Left kidney (tissue), 1 donor: ENCODE measurements at regions not wholly inside any gene's neighbourhood (a gene's known extent, or its start where the extent isn't known, plus 50 kb on each side); places are given as distances from the start of the nearest gene placed in this dataset.
"Not testable (repeated sequence)": the region's sequence is repeated elsewhere in the genome, so short reads cannot be mapped to it uniquely, and the experiment has no call there.

Source experiments
- DNase-seq: peaks from one replicate; pipeline ENCODE4 v3.0.0-alpha.2; 2013

DNA sequence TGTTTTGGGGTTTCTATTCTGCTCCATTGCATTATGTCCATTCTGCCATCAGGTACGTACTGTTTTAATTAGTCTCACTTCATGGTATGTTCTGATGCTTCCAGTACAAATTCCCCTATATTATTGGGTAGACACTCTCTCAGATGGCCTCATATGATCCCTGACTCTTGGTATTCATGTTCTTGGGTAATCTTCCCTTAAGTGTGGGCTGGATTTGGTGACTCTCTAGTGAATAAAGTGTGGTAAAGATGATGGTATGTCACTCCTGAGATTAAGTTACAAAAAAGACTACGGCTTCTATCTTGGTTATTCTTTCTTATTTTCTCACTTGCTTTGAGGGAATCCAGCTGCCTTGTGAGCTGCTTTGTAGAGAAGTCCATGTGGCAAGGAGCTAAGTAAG, 89.6 kb upstream of the TBC1D5 start:
- no peak for DNase-seq

DNA sequence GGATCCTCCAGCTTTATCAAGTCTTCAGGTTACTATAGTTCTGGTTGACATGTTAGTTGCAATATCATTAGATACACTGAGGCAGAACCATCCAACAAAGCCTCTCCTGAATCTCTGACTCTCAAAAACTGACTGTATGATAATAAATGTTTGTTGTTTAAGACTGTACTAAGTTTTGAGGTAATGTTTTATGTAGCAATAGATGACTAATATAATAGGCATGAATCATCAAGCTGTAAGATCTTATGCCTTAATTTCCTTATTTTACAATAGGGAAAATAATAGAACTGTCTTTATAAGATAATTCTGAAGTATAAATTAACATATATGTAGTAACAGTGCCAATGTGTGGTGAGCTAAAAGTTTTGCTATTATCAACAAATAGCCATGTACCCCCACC, 88.9 kb upstream of the TBC1D5 start:
- no peak for DNase-seq

DNA sequence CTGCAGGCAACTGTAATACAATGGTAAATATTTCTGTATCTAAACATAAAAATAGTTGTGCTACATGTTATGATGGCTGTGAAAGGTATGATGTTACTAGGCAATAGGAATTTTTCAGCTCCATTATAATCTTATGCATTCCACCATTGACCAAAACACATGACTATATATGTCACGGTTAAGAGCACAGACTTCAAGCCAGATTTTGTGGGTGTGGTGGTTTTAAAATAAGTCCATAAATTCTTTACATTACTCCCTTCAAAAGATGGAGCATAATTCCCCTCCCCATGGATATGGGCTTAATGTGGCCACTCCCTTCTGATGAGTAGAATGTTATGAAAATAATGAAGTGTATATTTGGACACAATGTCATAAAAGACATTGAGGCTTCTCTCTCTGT, 88.4 kb upstream of the TBC1D5 start:
- no peak for DNase-seq

DNA sequence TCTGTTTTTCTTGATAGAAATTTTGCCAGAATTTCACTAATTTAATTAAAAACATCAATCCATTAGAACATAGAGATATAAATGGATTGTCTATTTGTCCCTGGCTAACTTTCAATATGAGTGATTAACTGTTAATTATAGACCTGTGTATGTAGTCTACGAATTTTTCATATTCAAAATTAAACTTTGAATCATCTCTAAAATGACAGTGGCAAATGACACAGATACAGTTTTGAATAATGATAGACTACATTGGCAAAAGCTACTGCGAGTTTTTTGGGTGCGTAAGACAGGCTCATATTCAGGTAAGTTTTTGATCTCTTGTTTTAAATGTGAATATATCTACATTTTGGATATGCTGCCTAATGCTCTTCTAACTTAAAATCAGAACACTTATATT, 86.0 kb upstream of the TBC1D5 start:
- DNase-seq: no peak

DNA sequence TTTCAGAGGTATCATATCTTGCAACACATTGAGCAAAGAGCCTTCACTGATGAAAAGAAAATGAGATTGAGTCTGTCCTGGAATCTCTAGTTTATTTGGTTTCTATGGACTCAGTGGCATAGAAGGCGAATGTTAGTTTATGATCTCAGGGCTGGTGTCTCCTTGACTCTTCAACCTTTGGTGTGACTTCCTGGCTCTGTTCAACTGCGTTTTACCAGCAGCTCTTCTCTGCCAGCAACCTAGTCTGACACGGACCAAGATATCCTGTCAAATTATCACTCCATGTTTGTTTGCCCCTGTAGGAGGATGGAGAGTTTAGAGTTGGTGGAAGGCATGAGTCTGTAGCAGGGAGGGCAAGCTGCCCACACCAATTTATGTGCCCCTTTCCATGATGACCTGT, 82.9 kb upstream of the TBC1D5 start:
- DNase-seq: no peak

DNA sequence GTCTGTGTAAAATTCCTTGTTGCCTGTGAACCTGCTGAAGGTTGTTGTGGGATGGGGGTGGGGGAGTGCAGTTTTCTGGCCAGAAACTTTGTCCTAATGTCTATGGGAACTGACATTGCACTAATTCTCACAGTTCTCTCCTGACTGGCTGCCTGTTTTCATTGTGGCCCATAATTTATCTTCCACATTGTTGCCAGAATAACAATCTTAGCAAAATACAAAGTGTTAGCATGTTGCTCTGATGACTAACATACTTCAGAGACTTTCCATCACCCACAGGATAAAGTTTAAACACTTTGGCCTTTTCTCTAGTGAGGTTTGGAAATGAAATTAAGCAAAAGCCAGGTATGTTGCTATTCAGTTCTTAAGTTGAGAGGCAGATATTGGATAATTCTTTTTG, 81.4 kb upstream of the TBC1D5 start:
- no peak for DNase-seq

DNA sequence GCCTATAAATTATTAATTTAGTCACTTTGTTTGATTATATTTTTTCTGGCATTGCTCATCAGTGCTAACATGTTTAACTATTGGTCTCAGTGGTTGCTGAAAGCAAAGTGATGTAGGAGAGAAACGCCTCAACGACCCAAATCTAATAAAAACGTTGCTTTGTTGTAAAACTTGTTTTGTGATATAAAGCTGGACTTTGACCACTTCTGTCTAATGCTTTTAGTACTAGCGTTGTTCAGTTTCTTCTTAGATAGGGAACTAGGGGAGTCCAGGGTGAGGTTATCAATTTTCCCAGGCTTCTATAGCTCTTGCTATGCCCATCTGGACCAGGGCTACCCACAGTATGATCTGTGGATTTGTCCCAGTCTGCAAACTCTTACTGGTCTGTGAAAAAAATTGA, 80.6 kb upstream of the TBC1D5 start:
- DNase-seq: no peak

DNA sequence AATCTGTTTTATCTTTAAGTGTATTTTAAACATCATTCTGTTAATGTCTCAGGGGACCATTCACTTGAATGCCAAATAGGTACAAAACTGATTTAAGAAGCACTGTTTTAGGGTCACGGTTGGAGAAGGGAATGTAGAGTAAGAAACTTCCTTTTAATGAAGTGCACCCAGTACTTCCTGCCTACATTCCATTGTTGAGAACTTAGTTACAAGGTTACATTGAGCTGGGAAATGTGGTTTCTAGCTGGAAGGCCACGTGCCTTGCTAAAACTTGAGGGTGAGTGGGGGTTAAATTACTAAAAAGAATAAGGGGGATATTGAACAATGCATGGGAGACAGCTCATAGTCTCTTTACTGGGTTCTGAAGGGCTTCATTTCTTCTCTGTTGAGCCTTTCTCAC, 78.3 kb upstream of the TBC1D5 start:
- no peak for DNase-seq

DNA sequence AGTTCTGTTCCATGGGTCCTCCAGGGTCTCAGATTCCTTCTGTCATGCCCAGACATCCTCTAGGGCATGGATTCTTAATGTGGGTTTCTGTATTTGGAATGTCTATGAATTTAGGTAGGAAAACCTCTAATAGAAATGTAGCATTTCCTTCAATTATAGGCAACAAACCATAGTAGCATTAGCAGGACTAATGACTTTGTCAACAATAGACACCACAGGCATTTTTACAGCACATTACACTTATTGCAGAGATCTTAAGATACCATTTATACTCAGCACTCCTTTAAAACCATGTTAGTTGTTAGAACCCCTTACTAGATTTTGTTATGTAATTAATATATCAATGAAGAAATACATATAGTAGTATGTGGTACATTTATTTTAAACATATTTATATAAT, 77.8 kb upstream of the TBC1D5 start:
- DNase-seq: no peak

DNA sequence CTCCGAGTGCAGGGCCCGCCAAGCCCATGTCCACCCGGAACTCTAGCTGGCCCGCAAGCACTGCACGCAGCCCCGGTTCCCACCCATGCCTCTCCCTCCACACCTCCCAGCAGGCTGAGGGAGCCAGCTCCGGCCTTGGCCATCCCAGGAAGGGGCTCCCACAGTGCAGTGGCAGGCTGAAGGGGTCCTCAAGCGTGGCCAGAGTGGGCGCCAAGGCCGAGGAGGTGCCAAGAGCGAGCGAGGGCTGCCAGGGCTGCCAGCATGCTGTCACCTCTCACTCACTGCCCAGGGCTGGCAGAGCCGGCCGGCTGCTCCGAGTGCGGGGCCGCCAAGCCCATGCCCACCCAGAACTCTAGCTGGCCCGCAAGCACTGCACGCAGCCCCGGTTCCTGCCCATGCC, 75.5 kb upstream of the TBC1D5 start:
- not testable (repeated sequence) for DNase-seq

DNA sequence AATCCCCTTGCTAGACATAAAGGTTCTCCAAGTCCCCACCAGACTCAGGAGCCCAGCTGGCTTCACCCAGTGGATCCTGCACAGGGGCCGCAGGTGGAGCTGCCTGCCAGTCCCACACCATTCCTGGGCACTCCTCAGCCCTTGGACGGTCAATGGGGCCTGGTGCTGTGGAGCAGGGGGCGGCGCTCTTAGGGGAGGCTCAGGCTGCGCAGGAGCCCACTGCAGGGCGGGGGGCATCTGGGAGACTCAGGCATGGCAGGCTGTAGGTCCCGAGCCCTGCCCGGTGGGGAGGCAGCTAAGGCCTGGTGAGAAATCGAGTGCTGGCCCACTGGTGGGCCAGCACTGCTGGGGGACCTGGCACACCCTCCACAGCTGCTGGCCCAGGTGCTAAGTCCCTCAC, 75.1 kb upstream of the TBC1D5 start:
- DNase-seq: no peak

DNA sequence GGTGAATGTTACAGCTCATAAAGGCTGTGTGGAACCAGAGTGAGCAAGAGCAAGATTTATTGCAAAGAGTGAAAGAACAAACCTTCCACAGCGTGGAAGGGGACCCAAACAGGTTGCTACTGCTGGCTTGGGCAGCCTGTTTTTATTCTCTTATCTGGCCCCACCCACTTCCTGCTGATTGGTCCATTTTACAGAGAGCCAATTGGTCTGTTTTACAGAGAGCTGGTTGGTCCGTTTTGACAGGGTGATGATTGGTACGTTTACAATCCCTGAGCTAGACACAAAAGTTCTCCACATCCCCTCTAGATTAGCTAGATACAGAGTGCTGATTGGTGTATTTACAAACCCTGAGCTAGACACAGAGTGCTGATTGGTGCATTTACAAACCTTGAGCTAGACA, 74.4 kb upstream of the TBC1D5 start:
- DNase-seq: not testable (repeated sequence)

DNA sequence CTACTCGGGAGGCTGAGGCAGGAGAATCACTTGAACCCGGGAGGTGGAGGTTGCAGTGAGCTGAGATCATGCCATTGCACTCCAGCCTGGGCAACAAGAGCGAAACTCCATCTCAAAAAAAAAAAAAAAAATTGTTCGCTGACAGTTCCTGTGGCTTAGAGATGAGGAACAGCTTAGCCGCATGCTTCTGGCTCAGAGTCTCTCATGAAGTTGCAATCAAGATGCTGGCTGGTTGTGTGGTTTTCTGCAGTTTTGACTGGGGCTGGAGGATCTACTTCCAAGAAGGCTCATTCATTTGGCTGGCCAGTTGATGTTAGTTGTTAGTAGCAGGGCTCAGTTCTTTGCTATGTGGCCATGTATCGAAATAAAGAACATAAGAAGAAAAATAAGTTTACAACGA, 69.9 kb upstream of the TBC1D5 start:
- DNase-seq: not testable (repeated sequence)

DNA sequence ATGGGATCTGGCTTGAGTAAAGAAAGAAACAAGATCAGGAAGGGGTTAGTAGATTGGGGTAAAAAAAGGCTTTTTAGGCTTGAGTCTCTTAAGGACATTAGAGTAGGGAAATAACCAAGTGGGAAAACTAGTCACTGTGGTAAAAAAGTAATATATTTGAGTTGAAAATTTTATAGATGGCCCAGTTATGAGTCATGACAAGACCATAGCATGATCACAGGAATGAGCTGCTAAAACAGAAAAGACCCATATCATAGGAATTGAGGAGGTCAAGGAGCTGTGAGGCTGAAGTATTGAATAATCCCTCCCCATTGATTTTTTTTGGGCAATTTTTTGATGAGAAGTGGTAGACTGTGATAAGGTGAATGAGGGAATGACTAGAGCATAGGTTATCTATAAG, 69.2 kb upstream of the TBC1D5 start:
- DNase-seq: no peak

DNA sequence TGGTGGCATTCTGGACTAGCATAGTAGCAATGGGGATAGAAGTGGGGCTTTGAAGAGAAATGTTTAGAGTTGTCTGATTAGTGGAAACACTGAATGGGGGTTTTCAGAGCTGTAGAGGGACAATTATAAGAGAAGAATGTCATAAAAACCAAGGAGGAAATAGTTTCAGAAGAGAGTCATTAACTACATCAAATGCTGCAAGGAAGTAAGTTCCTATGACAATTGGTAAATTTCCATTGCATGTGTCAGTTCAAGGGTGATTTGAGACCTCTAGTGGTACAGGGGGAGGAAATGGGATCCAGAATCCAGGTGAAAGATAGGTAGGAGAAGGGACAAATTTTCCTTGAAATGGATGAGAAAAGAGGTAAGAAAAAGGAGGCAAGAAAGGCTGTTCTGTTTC, 68.3 kb upstream of the TBC1D5 start:
- DNase-seq: no peak

DNA sequence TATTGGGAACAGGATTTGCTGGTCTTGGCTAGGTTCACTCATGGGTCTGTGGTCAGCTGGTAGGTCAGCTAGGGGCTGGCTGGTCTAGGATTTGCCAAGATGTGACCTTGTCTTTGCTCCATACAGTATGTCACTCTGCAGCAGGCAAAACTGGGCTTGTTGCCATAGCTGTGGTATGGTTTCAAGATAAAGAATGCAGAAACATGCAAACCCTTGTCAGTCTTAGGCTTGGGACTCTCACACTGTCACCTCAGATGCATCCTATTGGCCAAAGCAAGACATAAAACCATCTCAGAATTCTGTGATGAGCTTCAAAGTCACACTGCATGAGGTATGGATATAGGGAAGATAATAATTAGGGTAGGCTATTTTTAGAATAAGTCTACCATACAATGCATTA, 66.6 kb upstream of the TBC1D5 start:
- DNase-seq: no peak

DNA sequence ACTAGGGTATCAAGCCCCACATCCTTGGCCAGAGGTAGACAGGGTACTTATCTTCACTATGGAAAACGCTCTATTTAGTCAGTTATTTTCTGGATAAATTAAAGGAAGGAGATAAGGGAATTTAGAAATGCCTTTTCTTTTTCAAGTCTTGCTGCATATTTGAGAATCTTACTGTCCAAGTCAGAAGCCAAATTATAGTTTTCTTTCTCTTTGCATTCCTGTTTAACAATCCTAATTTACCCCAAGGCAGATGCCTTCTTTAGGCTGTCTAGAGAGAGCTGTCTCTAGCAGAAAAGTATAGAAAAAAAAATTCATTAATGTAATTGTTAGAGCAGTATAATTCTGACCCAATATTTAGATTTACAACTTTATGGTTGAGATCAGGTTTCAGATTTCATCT, 64.4 kb upstream of the TBC1D5 start:
- no peak for DNase-seq

DNA sequence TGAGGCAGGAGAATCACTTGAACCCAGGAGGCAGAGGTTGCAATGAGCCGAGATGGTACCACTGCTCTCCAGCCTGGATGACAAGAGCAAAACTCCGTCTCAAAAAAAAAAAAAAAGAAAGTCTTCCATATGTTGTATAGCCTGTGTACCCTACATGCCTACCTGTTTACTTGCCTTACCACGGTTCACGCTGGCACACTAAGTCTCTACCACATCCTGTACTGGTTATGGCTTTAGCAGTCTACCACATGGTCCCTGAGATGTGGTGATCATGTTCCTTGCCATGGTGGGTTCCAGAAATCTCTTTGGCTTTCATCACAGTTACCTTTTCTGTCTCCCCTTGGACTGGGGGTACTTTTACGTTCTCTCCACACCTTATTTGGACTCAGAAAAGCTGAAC, 63.8 kb upstream of the TBC1D5 start:
- DNase-seq: no peak

DNA sequence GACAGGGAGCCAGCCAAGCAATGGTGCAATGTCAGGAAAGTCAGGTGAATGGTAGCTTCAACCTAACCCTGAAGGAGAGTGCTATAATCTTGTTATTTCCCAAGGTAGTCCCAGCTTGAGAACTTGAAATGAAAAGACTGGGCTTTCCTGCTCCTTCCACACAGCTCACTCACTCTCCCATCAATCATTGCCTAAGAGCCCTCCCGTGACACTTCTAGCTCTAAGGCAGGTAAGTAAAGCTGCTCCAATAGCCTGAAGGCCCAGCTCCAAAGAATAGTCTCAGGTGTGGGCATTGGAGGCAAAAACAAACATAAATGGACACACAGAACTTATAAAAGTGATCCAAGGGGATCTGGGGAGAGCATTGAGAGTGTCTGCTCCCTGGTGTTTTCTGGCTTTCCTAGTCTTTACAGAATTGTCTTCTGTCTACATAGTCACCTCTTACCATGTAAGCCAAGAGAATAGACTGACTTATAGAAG, 63.1 kb upstream of the TBC1D5 start:
- DNase-seq: no peak

DNA sequence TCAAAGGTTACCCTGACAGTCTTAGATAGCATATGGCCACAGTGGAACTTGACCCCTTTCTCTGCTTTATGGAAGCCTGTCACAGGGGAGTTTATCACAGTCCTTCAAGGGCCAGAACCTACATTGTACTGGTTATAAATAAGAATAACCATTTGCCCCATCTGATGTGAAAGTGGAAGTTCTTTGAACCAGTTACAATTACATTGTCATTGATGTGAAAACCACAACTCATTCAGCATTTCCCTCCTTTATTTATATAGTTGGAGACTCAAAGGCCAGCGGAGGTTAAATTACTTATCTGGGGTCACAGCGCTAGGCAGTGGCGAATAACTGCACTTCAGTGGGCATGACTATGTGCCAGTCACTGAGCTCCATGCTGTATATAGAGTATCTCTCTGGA, 60.5 kb upstream of the TBC1D5 start:
- DNase-seq: no peak

DNA sequence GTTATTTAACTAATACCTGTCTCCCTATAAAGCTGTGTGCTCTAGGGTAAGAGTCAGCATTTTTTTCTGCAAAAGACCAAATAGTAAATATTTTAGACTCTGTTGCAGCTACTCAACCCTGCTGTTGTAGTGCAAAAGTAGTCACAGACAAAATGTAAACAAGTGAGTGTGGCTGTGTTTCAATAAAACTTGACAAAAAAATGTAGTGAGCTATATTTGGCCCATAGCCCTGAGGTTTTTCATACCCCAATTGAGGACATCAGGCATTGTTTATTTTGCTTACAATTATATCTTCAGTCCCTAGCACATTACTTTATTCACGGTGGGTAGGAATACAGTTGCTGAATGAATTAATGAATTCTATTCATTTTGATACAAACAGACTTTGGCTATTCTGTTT, 58.7 kb upstream of the TBC1D5 start:
- DNase-seq: no peak

DNA sequence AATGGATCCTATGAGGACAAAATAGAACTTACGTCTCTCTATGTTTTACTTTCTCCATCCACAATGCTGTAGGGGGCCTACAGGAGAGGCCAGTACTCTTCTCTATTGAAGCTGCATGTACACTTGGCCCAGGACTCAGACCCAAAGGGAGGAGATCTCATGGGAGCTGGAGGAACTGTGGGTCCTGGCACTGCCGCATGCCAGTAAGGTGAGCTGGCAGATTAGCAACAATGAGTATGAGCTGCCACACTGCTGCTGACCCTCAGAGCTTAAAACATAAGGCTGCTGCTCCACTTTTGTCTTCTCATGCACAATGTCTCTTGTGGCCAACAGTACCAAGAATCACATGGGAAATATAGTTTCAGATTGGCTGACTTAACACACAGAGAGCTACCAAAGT, 57.8 kb upstream of the TBC1D5 start:
- no peak for DNase-seq

DNA sequence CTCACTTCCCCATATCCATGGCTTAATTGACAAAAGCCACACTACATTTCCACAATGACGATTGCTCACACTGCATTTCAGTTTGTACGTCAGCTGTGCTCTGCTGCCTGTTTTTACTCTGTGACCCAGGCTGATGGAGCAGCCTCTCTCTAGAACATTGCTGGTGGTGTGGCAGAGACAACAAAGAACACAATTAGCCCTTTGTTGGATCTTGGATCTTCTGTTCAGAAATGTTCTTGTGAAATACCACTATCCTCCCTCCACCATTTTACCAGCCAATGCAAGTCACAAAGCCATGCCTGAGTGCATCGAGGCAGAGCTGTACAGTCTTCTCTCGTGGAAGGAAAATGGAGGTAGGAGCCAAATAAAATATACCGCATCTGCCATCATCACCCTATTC, 56.9 kb upstream of the TBC1D5 start:
- DNase-seq: no peak

DNA sequence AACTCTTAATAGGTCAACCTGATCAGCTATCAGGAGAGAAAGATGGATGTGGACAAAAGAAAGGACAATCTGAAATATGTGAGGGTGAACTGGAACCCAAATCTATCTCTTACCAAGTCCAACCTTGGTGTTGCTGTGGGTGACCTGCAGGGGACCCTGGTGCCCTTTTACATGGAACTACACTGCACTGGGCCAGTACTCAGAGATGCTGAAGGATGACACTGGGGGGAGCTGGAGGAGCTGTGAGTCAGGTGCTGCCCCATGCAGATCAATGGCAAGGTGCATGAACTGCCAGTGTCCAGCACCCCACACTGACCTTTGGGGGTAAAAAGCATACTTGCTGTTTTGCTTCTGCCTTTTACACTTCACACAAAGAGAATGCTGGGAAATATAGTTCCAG, 55.6 kb upstream of the TBC1D5 start:
- no peak for DNase-seq

DNA sequence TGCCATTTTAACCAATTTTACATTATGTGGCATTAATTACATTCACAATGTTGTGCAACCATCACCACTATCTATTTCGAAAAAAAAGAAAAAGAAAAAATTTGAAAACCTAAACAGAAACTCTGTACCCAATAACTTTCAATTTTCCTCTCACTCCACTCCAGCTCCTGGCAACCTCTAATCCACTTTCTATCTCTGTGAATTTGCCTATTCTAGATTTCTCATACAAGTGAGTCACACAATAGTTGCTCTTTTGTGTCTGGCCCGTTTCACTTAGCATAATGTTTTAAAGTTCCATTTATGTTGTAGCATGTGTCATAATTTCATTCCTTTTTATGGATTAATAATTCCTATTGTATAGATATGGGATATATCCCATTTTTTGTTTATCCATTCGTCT, 53.3 kb upstream of the TBC1D5 start:
- DNase-seq: no peak

DNA sequence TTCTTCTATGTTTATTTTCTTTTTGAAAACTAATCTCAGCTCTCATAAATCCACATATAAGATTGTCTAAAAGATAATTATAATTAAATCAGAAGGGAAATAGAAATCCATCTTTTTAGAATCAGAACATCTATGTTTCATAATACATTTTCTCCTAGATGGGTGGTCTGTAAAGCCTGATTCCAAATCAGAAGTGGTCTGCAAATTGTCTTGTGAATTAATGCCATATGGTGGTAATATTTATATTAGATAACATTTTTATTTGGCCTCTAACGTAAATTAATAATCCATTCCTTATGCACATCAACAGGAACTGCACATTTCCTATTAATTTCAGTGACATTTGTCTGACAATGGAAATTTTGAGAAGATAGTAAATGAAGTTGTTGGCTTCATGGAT, 52.8 kb upstream of the TBC1D5 start:
- DNase-seq: no peak
